ENCODE measurements at regions not wholly inside any gene's neighbourhood (a gene's known extent, or its start where the extent isn't known, plus 50 kb on each side); places are given as distances from the start of the nearest gene placed in this dataset.
"Not testable (repeated sequence)": the region's sequence is repeated elsewhere in the genome, so short reads cannot be mapped to it uniquely, and the experiment has no call there.

- no peaks in the 10 kb centered on the region for H3K4me1 ChIP-seq
- no peaks in the 10 kb centered on the region for H3K27me3 ChIP-seq
- H3K4me3 ChIP-seq = no peak overlapping the region
- TF ChIP-seq CTCF (IDR thresholded peaks at IDR 0.05) = no peak
- no peaks in the 10 kb centered on the region for H3K9me3 ChIP-seq
- no peaks in the 10 kb centered on the region for H3K36me3 ChIP-seq
- no peak for DNase-seq
- H3K27ac ChIP-seq = no peak overlapping the region
- intact Hi-C loops (cut with DNase I) = no loop called here
- no peak for ATAC-seq
Observed at GRCh38 chr5:174489920-174490597, 234.3 kb upstream of the MSX2 start.

DNA sequence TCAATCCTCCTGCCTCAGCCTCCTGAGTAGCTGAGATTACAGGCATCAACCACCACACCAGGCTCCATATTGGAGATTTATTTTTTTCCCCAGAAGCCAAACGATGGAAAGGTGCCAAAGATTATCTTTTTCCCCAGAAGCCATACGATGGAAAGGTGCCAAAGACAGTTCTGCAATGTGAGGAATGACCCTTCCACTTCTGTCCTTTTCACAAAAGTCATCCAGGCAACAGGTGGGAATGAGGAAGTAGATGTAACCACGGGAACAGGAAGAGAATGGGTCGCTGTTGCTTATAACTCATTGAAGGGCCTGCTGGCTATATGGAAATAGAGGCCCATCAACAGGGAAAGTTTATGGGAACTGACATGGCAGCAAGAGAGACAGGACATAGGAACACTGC is 233.7 kb upstream of the MSX2 start:
- no peak for TF ChIP-seq CTCF (IDR thresholded peaks at IDR 0.05)
- H3K9me3 ChIP-seq = no peaks in the 10 kb centered on the region
- no peak overlapping the region for H3K27ac ChIP-seq
- no peaks in the 10 kb centered on the region for H3K36me3 ChIP-seq
- no peaks in the 10 kb centered on the region for H3K27me3 ChIP-seq
- no peaks in the 10 kb centered on the region for H3K4me1 ChIP-seq
- no peak for ATAC-seq
- no peak for DNase-seq
- H3K4me3 ChIP-seq = no peak overlapping the region
- intact Hi-C loops (cut with DNase I) = no loop called here

DNA sequence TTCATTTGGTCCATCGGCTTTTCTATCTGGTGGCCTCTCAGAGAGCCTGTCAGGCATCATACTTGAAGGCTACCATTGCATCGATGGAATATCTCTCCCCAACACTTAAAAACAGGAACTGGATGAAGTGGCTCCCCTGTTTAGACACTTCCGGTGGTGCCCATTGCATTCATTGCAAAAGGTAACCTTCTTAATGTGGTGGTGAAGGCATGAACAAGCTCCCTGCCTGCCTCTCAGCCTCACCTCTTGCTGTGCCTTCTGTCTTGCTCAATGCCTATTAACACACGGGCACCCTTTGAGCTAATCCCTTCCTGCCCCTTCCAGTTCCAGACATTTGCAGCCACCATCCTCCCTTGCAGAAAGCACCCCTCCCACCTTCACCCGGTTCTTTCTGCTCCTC is 233.1 kb upstream of the MSX2 start:
- Histone ChIP-seq H3K36me3 (no peaks in the 10 kb centered on the region), H3K27ac (no peak overlapping the region), H3K4me1 (no peaks in the 10 kb centered on the region), H3K27me3 (no peaks in the 10 kb centered on the region), H3K9me3 (no peaks in the 10 kb centered on the region), H3K4me3 (no peak overlapping the region)
- ATAC-seq = no peak
- DNase-seq = no peak
- intact Hi-C loops (cut with DNase I) = no loop called here
- TF ChIP-seq CTCF (IDR thresholded peaks at IDR 0.05) = no peak

GRCh38 chr5:174491761-174492350 is 232.5 kb upstream of the MSX2 start:
- Histone ChIP-seq H3K9me3 (no peaks in the 10 kb centered on the region), H3K4me3 (no peak overlapping the region), H3K27me3 (no peaks in the 10 kb centered on the region), H3K36me3 (no peaks in the 10 kb centered on the region), H3K4me1 (no peaks in the 10 kb centered on the region), H3K27ac (no peak overlapping the region)
- no peak for ATAC-seq
- no peak for DNase-seq
- TF ChIP-seq CTCF (IDR thresholded peaks at IDR 0.05) = no peak
- intact Hi-C loops (cut with DNase I) = no loop called here

- TF ChIP-seq CTCF (IDR thresholded peaks at IDR 0.05) = no peak
- H3K4me1 ChIP-seq = no peaks in the 10 kb centered on the region
- no peaks in the 10 kb centered on the region for H3K27me3 ChIP-seq
- H3K36me3 ChIP-seq = no peaks in the 10 kb centered on the region
- H3K9me3 ChIP-seq = peaks cover 4% of the 10 kb centered on the region
- no peak for ATAC-seq
- no peak overlapping the region for H3K27ac ChIP-seq
- intact Hi-C loops (cut with DNase I) = no loop called here
- no peak overlapping the region for H3K4me3 ChIP-seq
- no peak for DNase-seq
Observed at GRCh38 chr5:174493530-174493929, 230.9 kb upstream of the MSX2 start.

DNA sequence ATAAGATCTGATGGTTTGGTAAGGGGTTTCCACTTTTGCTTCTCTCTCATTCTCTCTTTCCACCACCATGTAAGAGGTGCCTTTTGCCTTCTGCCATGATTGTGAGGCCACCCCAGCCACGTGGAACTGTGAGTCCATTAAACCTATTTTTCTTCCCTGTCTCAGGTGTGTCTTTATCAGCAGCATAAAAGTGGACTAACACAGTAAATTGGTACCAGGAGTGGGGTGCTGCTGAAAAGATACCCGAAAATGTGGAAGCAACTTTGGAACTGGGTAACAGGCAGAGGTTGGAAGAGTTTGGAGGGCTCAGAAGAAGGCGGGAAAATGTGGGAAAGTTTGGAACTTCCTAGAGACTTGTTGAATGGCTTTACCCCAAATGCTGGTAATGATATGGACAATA is 226.4 kb upstream of the MSX2 start:
- H3K4me3 ChIP-seq; H3K27me3 ChIP-seq; ATAC-seq; intact Hi-C loops (cut with DNase I); H3K36me3 ChIP-seq; H3K9me3 ChIP-seq; DNase-seq; H3K4me1 ChIP-seq; H3K27ac ChIP-seq: not testable (repeated sequence)

GRCh38 chr5:174498575-174498974 is 225.8 kb upstream of the MSX2 start:
- H3K27me3 ChIP-seq = peaks cover 16% of the 10 kb centered on the region
- H3K4me1 ChIP-seq; H3K36me3 ChIP-seq; H3K27ac ChIP-seq; ATAC-seq; DNase-seq; H3K9me3 ChIP-seq; intact Hi-C loops (cut with DNase I); H3K4me3 ChIP-seq: not testable (repeated sequence)

Data from upper lobe of right lung (tissue), 1 donor.